Activated B cell treated with CpG ODN at 0.5 μM for 24 hours (primary cell): ENCODE measurements at regions not wholly inside any gene's neighbourhood (a gene's known extent, or its start where the extent isn't known, plus 50 kb on each side); places are given as distances from the start of the nearest gene placed in this dataset.

Experiments used
- ATAC-seq: fragments of 200-7000 bp; cut with Tn5 transposase; one replicate; pipeline ENCODE4 v1.10.0; 2021; ENCODE audit warnings: low read depth, mild to moderate bottlenecking, moderate library complexity
- CTCF ChIA-PET: fragments of 350-600 bp; sonication (Branson Sonifier 250); formaldehyde crosslinking; loops from one replicate; lab custom pipeline; 2021; ENCODE audit warnings: antibody characterized with exemption; lab: Charles Lee
- POLR2A ChIA-PET: fragments of 350-600 bp; sonication (Branson Sonifier 250); formaldehyde crosslinking; loops from one replicate; lab custom pipeline; 2021; ENCODE audit warnings: antibody characterized with exemption; lab: Charles Lee
- DNase-seq: peaks from one replicate; pipeline ENCODE4 v3.0.0; 2022
- H3K27ac Mint-ChIP-seq: one replicate; pipeline ENCODE4 v1.8.0; 2020; ENCODE audit warnings: mixed read lengths
- H3K27me3 Mint-ChIP-seq: one replicate; pipeline ENCODE4 v1.8.0; 2021; ENCODE audit warnings: mixed read lengths
- H3K36me3 Mint-ChIP-seq: one replicate; pipeline ENCODE4 v1.8.0; 2021; ENCODE audit warnings: low read depth, mixed read lengths
- H3K4me1 Mint-ChIP-seq: one replicate; pipeline ENCODE4 v1.8.0; 2021; ENCODE audit warnings: mixed read lengths
- H3K4me3 Mint-ChIP-seq: one replicate; pipeline ENCODE4 v1.8.0; 2020; ENCODE audit warnings: mild to moderate bottlenecking, mixed read lengths
- H3K9me3 Mint-ChIP-seq: one replicate; pipeline ENCODE4 v1.8.0; 2020; ENCODE audit warnings: mixed read lengths
- CTCF ChIP-seq: fragments of 200-600 bp; IDR thresholded peaks from one replicate; pipeline ENCODE4 v1.8.0; 2022; ENCODE audit warnings: antibody characterized with exemption, mild to moderate bottlenecking
- intact Hi-C: fragments of 100-400 bp; cut with micrococcal nuclease; formaldehyde crosslinking; loops from one replicate; pipeline ENCODE4 v1.15.1; 2024

- Mint-ChIP-seq H3K4me1 (no peaks in the 10 kb centered on the region), H3K4me3 (no peak overlapping the region), H3K9me3 (peaks cover 7% of the 10 kb centered on the region), H3K36me3 (no peaks in the 10 kb centered on the region), H3K27ac (no peak overlapping the region), H3K27me3 (no peaks in the 10 kb centered on the region)
- ATAC-seq (no peak), DNase-seq (no peak)
- ChIA-PET POLR2A (no interaction called here), CTCF (no interaction called here)
- intact Hi-C loops: no loop called here
- no peak for TF ChIP-seq CTCF
Measured at GRCh38 chrX:155757046-155757759, 123.9 kb upstream of the VAMP7 start.

GRCh38 chrX:155755706-155756337, 125.3 kb upstream of the VAMP7 start:
- H3K9me3 Mint-ChIP-seq: peaks cover under 1% of the 10 kb centered on the region
- no peaks in the 10 kb centered on the region for H3K27me3 Mint-ChIP-seq
- no peaks in the 10 kb centered on the region for H3K4me1 Mint-ChIP-seq
- ChIA-PET POLR2A (no interaction called here), CTCF (no interaction called here)
- intact Hi-C loops: no loop called here
- TF ChIP-seq CTCF: no peak
- ATAC-seq (no peak), DNase-seq (no peak)
- no peak overlapping the region for H3K4me3 Mint-ChIP-seq
- H3K27ac Mint-ChIP-seq: no peak overlapping the region
- no peaks in the 10 kb centered on the region for H3K36me3 Mint-ChIP-seq

- Mint-ChIP-seq H3K27ac (no peak overlapping the region), H3K4me3 (no peak overlapping the region), H3K4me1 (no peaks in the 10 kb centered on the region), H3K27me3 (no peaks in the 10 kb centered on the region), H3K36me3 (no peaks in the 10 kb centered on the region), H3K9me3 (peaks cover 4% of the 10 kb centered on the region)
- no peak for TF ChIP-seq CTCF
- DNase-seq: no peak
- intact Hi-C loops: no loop called here
- ChIA-PET POLR2A (no interaction called here), CTCF (no interaction called here)
- ATAC-seq: no peak
Measured at GRCh38 chrX:155751131-155751530, 130.0 kb upstream of the VAMP7 start.

- ChIA-PET POLR2A (no interaction called here), CTCF (no interaction called here)
- no peak overlapping the region for H3K4me3 Mint-ChIP-seq
- H3K27me3 Mint-ChIP-seq: no peaks in the 10 kb centered on the region
- no peak overlapping the region for H3K27ac Mint-ChIP-seq
- no peak for TF ChIP-seq CTCF
- DNase-seq: no peak
- H3K36me3 Mint-ChIP-seq: no peaks in the 10 kb centered on the region
- no peaks in the 10 kb centered on the region for H3K4me1 Mint-ChIP-seq
- peaks cover 4% of the 10 kb centered on the region for H3K9me3 Mint-ChIP-seq
- intact Hi-C loops: no loop called here
- no peak for ATAC-seq
Measured at GRCh38 chrX:155747520-155747919, 133.6 kb upstream of the VAMP7 start.

GRCh38 chrX:155745792-155746191, 133.0 kb upstream of the TMLHE start:
- DNase-seq: no peak
- TF ChIP-seq CTCF: no peak
- Mint-ChIP-seq H3K9me3 (peaks cover 7% of the 10 kb centered on the region), H3K4me1 (no peaks in the 10 kb centered on the region), H3K36me3 (no peaks in the 10 kb centered on the region), H3K27me3 (no peaks in the 10 kb centered on the region), H3K27ac (no peak overlapping the region), H3K4me3 (no peak overlapping the region)
- no peak for ATAC-seq
- POLR2A ChIA-PET: no interaction called here
- intact Hi-C loops: no loop called here
- CTCF ChIA-PET: no interaction called here
